ENCODE measurements at regions not wholly inside any gene's neighbourhood (a gene's known extent, or its start where the extent isn't known, plus 50 kb on each side); places are given as distances from the start of the nearest gene placed in this dataset.

- Histone ChIP-seq H3K9me3 (no peaks in the 10 kb centered on the region), H3K36me3 (no peaks in the 10 kb centered on the region), H3K27ac (no peak overlapping the region), H3K4me1 (no peaks in the 10 kb centered on the region), H3K4me3 (no peak overlapping the region), H3K27me3 (no peaks in the 10 kb centered on the region)
- DNase-seq (ENCODE audit: low spot score in 2 of 2), result no peak
- no peak for TF ChIP-seq CTCF (IDR thresholded peaks at IDR 0.05)
- intact Hi-C loops (cut with DNase I), result no loop called here
These were observed 142.9 kb downstream of the BACH1 start for GRCh38 chr21:29441651-29442050.

GRCh38 chr21:29443411-29444010, 144.8 kb downstream of the BACH1 start:
- no peak for TF ChIP-seq CTCF (IDR thresholded peaks at IDR 0.05)
- DNase-seq (ENCODE audit: low spot score in 2 of 2), result no peak
- Histone ChIP-seq H3K9me3 (peaks cover 1 to 3% of the 10 kb centered on the region in 2 donors), H3K4me1 (no peaks in the 10 kb centered on the region), H3K27ac (no peak overlapping the region), H3K36me3 (no peaks in the 10 kb centered on the region), H3K27me3 (no peaks in the 10 kb centered on the region), H3K4me3 (no peak overlapping the region)
- intact Hi-C loops (cut with DNase I), result no loop called here

DNA sequence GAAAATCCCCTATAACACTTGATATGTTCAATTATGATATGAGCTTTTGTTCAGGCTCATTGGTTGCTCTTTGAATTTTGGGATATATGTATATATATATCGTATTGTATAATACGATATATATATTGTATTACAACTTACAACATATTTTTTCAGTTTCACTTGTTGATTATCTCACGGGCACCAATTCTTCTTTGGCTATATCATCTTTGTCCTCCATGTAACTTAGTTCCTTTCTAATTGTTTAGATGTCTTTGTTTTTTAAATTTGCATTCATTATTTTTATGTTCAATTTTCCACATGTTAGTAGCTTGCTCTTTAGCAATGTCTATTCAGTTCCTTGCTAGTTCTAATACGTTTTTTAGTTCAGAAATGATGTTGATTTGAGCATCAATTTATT, 150.0 kb downstream of the BACH1 start:
- H3K9me3 ChIP-seq, result peaks cover 9 to 11% of the 10 kb centered on the region in 2 donors
- H3K27ac ChIP-seq, result no peak overlapping the region
- no peaks in the 10 kb centered on the region for H3K4me1 ChIP-seq
- intact Hi-C loops (cut with DNase I), result no loop called here
- no peak for TF ChIP-seq CTCF (IDR thresholded peaks at IDR 0.05)
- H3K27me3 ChIP-seq, result no peaks in the 10 kb centered on the region
- DNase-seq (ENCODE audit: low spot score in 2 of 2), result no peak
- H3K36me3 ChIP-seq, result no peaks in the 10 kb centered on the region
- no peak overlapping the region for H3K4me3 ChIP-seq

- Histone ChIP-seq H3K36me3 (no peaks in the 10 kb centered on the region), H3K9me3 (peaks cover 9 to 11% of the 10 kb centered on the region in 2 donors), H3K27me3 (no peaks in the 10 kb centered on the region), H3K4me3 (no peak overlapping the region), H3K27ac (no peak overlapping the region), H3K4me1 (no peaks in the 10 kb centered on the region)
- DNase-seq (ENCODE audit: low spot score in 2 of 2), result no peak
- intact Hi-C loops (cut with DNase I), result no loop called here
- TF ChIP-seq CTCF (IDR thresholded peaks at IDR 0.05), result no peak
These were observed 150.7 kb downstream of the BACH1 start for GRCh38 chr21:29449306-29449950.

DNA sequence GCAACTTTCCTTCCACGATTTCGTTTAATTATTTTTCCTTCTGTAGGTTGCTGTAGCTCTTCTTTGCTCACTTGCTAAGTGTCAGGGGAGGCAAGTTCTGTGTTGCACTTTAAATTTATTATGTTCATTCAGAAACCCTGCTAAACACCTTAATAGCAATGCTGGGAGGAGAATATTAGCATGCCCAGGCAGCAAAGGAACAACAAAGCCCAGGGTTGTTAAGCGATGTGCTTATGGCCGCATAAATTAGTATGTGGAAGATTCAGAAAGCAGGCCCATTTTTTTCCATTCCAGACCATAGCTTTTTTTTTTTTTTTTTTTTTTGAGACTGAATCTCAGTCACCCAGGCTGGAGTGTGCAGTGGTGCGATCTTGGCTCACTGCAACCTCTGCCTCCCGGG, 151.3 kb downstream of the BACH1 start:
- DNase-seq (ENCODE audit: low spot score in 2 of 2), result no peak
- peaks cover 9 to 11% of the 10 kb centered on the region in 2 donors for H3K9me3 ChIP-seq
- TF ChIP-seq CTCF (IDR thresholded peaks at IDR 0.05), result no peak
- no peak overlapping the region for H3K27ac ChIP-seq
- no peaks in the 10 kb centered on the region for H3K36me3 ChIP-seq
- intact Hi-C loops (cut with DNase I), result no loop called here
- no peaks in the 10 kb centered on the region for H3K4me1 ChIP-seq
- no peak overlapping the region for H3K4me3 ChIP-seq
- no peaks in the 10 kb centered on the region for H3K27me3 ChIP-seq

Data from ascending aorta (tissue), 2 donors.